ENCODE measurements at regions not wholly inside any gene's neighbourhood (a gene's known extent, or its start where the extent isn't known, plus 50 kb on each side); places are given as distances from the start of the nearest gene placed in this dataset.

GRCh38 chr5:109998726-109999125, 309.0 kb downstream of the MAN2A1 start:
- ChIA-PET SMC1A (ENCODE audit: uncharacterized antibody, unreplicated experiment) (interaction anchor here (0.6 kb wide), 1 partner anchor 130 kb away, joined by 3 read pairs; no protein-coding TSS in a partner anchor), RAD21 (ENCODE audit: unreplicated experiment) (no interaction called here), POLR2A (no interaction called here), CTCF (no interaction called here)
- Histone ChIP-seq H3K79me2 (ENCODE audit: control insufficient read depth, insufficient read depth, low read length) (no peaks in the 10 kb centered on the region), H4K20me1 (ENCODE audit: control insufficient read depth, insufficient read depth) (no peaks in the 10 kb centered on the region), H3K9me3 (replicated peaks; ENCODE audit: control insufficient read depth, insufficient read depth, low read length) (no peaks in the 10 kb centered on the region), H3K4me2 (ENCODE audit: control insufficient read depth, insufficient read depth) (no peak overlapping the region), H3K4me3 (no peak overlapping the region), H3K27ac (ENCODE audit: control insufficient read depth, insufficient read depth) (no peak overlapping the region), H2AFZ (ENCODE audit: control insufficient read depth, low read depth, low read length) (no peak overlapping the region), H3K36me3 (ENCODE audit: control insufficient read depth in 2 of 2, insufficient read depth in 2 of 2, low read length in 1 of 2) (no peaks in the 10 kb centered on the region), H3K4me1 (ENCODE audit: control insufficient read depth, insufficient read depth, low read length) (no peaks in the 10 kb centered on the region), H3K9ac (ENCODE audit: control insufficient read depth, insufficient read depth, low read length) (no peak overlapping the region), H3K27me3 (replicated peaks in 1 of 2; ENCODE audit: control insufficient read depth in 2 of 2, insufficient read depth in 2 of 2, low read length in 1 of 2) (no peaks in the 10 kb centered on the region; a peak in 1 of 4 replicates)
- DNase-seq (ENCODE audit: low read depth, low spot score) = no peak
- WGBS (ENCODE audit: insufficient coverage, insufficient replicate concordance, low lambda C conversion rate, missing lambda C conversion rate) = 0% methylated on average over 2 of the region's 2 CpGs
- in situ Hi-C loops (cut with MboI) (no loop called here), intact Hi-C loops (cut with micrococcal nuclease; ENCODE audit: unreplicated experiment) (no loop called here)
- ATAC-seq = no peak
- no peak for FAIRE-seq
- no TSS peak for BruUV-seq (replicated peaks)
- TF ChIP-seq, protein P1, sequence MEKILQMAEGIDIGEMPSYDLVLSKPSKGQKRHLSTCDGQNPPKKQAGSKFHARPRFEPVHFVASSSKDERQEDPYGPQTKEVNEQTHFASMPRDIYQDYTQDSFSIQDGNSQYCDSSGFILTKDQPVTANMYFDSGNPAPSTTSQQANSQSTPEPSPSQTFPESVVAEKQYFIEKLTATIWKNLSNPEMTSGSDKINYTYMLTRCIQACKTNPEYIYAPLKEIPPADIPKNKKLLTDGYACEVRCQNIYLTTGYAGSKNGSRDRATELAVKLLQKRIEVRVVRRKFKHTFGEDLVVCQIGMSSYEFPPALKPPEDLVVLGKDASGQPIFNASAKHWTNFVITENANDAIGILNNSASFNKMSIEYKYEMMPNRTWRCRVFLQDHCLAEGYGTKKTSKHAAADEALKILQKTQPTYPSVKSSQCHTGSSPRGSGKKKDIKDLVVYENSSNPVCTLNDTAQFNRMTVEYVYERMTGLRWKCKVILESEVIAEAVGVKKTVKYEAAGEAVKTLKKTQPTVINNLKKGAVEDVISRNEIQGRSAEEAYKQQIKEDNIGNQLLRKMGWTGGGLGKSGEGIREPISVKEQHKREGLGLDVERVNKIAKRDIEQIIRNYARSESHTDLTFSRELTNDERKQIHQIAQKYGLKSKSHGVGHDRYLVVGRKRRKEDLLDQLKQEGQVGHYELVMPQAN (conservative IDR thresholded peaks at IDR 0.05) = no peak
- TF ChIP-seq EZH2 (IDR thresholded peaks at IDR 0.05; ENCODE audit: borderline replicate concordance, control insufficient read depth, low read depth, low read length) (no peak), SMAD5 (IDR thresholded peaks at IDR 0.05; ENCODE audit: low read depth) (no peak), PAX8 (IDR thresholded peaks at IDR 0.05) (no peak), RELA (IDR thresholded peaks at IDR 0.05; ENCODE audit: borderline replicate concordance, partially characterized antibody) (no peak), SUZ12 (IDR thresholded peaks at IDR 0.05; ENCODE audit: unreplicated experiment) (no peak), BMI1 (IDR thresholded peaks at IDR 0.05; ENCODE audit: borderline replicate concordance) (no peak), FOS (IDR thresholded peaks at IDR 0.05; ENCODE audit: borderline replicate concordance, extremely low read depth, insufficient read length) (no peak), USF2 (IDR thresholded peaks at IDR 0.05; ENCODE audit: borderline replicate concordance, low read depth, low read length) (no peak), IKZF2 (IDR thresholded peaks at IDR 0.05) (no peak)

All from GM12878 (cell line).